ENCODE measurements at regions not wholly inside any gene's neighbourhood (a gene's known extent, or its start where the extent isn't known, plus 50 kb on each side); places are given as distances from the start of the nearest gene placed in this dataset.

DNA sequence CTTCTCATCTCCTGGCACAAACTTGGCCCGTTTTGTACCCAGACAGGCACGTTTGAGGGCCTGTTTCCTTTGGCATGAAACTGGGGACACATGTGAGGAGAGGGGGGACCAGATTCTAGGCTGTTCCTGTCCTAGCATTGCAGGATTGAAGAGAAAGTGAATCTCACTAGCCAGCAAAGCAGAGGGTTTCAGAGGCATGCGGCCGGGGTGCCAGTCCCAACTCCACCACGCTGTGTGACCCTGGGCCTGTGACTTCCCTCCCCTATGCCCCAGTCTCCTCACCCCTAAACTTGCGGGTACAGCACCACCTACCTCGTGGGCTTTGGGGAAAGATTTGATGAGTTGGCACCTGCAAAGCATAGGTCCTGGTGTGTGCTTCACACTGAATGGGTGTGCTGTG, 53.5 kb upstream of the CIBAR2 start:
- TF ChIP-seq, protein P1, sequence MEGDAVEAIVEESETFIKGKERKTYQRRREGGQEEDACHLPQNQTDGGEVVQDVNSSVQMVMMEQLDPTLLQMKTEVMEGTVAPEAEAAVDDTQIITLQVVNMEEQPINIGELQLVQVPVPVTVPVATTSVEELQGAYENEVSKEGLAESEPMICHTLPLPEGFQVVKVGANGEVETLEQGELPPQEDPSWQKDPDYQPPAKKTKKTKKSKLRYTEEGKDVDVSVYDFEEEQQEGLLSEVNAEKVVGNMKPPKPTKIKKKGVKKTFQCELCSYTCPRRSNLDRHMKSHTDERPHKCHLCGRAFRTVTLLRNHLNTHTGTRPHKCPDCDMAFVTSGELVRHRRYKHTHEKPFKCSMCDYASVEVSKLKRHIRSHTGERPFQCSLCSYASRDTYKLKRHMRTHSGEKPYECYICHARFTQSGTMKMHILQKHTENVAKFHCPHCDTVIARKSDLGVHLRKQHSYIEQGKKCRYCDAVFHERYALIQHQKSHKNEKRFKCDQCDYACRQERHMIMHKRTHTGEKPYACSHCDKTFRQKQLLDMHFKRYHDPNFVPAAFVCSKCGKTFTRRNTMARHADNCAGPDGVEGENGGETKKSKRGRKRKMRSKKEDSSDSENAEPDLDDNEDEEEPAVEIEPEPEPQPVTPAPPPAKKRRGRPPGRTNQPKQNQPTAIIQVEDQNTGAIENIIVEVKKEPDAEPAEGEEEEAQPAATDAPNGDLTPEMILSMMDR (IDR thresholded peaks at IDR 0.05): no peak
- no peak for TF ChIP-seq EP300 (IDR thresholded peaks at IDR 0.05)
